ENCODE measurements at regions not wholly inside any gene's neighbourhood (a gene's known extent, or its start where the extent isn't known, plus 50 kb on each side); places are given as distances from the start of the nearest gene placed in this dataset.

- Histone ChIP-seq H4K20me1 (replicated peaks; ENCODE audit: insufficient read depth) (no peaks in the 10 kb centered on the region), H3K4me3 (no peak overlapping the region)
- no peak for TF ChIP-seq ZNF462 (CRISPR knock-in tag; IDR thresholded peaks at IDR 0.05)
- no peak for TF ChIP-seq ETS1 (IDR thresholded peaks at IDR 0.05)
- TF ChIP-seq NANOG (IDR thresholded peaks at IDR 0.05; ENCODE audit: borderline replicate concordance): no peak
- no peak for TF ChIP-seq EZH2phosphoT487 (IDR thresholded peaks at IDR 0.05; ENCODE audit: unreplicated experiment)
- TF ChIP-seq REST (IDR thresholded peaks at IDR 0.05; ENCODE audit: unreplicated experiment): no peak
- no peak for TF ChIP-seq CREB1 (CRISPR knock-in tag; IDR thresholded peaks at IDR 0.05; ENCODE audit: low read depth)
- no peak for TF ChIP-seq ZNF114 (CRISPR knock-in tag; IDR thresholded peaks at IDR 0.05)
- no peak for TF ChIP-seq ZNF331 (CRISPR knock-in tag; IDR thresholded peaks at IDR 0.05; ENCODE audit: low read depth)
- no peak for TF ChIP-seq POLR2AphosphoS5 (IDR thresholded peaks at IDR 0.05; ENCODE audit: low read depth)
These were observed 530.8 kb downstream of the HAPSTR1 start for GRCh38 chr16:9622268-9622667.

More at GRCh38 chr16:9622268-9622667, 530.8 kb downstream of the HAPSTR1 start:
- Histone ChIP-seq H3K4me2 (no peak overlapping the region), H3F3A (replicated peaks; ENCODE audit: low read depth) (no peaks in the 10 kb centered on the region), H3K27ac (ENCODE audit: low read depth) (no peak overlapping the region), H3K79me2 (replicated peaks; ENCODE audit: insufficient read depth) (no peaks in the 10 kb centered on the region), H3K9me2 (ENCODE audit: insufficient read depth) (no peaks in the 10 kb centered on the region), H3K36me3 (ENCODE audit: insufficient read depth) (no peaks in the 10 kb centered on the region), H2AFZ (no peak overlapping the region), H3K27me3 (ENCODE audit: insufficient read depth) (no peaks in the 10 kb centered on the region), H3K4me1 (ENCODE audit: insufficient read depth) (no peaks in the 10 kb centered on the region)
- no peaks in the 10 kb centered on the region for H3K4me1 Mint-ChIP-seq
- H3K27ac Mint-ChIP-seq: no peak overlapping the region
- no peak overlapping the region for H3K4me3 Mint-ChIP-seq
- no peak for DNase-seq (ENCODE audit: low spot score)
- H3K27me3 Mint-ChIP-seq (ENCODE audit: insufficient read depth, low read depth, poor library complexity): no peaks in the 10 kb centered on the region
- H3K9me3 Mint-ChIP-seq: peaks cover 15% of the 10 kb centered on the region
- H3K36me3 Mint-ChIP-seq (ENCODE audit: low read depth): peaks cover 8% of the 10 kb centered on the region; the same call in 2 of the 3 replicates
- no peak for ATAC-seq
